GM19328 (cell line): ENCODE measurements at regions not wholly inside any gene's neighbourhood (a gene's known extent, or its start where the extent isn't known, plus 50 kb on each side); places are given as distances from the start of the nearest gene placed in this dataset.

ENCODE experiments used
- ATAC-seq: cut with Tn5 transposase; IDR thresholded peaks from one replicate; pipeline ENCODE4 v1.9.1; 2021; ENCODE audit warnings: mild to moderate bottlenecking, moderate library complexity; ENCODE audit not compliant: unreplicated experiment

DNA sequence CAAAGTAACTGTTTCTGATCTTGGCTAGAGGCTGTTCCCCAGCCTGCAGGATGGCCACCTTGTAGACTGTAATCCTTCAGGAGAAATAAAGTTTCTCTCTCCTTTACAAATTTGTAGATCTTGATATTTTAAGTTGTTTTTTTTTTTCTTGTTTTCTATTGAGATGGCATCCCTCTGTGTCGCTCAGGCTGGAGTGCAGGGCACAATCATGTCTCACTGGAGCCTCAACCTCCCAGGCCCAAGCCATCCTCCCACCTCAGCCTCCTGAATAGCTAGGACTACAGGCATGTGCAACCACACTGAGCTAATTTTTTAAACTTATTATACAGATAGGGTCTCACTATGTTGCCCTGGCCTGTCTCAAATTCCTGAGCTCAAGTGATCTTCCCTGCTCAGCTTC is 389.8 kb upstream of the LRRC4C start:
- ATAC-seq = no peak

DNA sequence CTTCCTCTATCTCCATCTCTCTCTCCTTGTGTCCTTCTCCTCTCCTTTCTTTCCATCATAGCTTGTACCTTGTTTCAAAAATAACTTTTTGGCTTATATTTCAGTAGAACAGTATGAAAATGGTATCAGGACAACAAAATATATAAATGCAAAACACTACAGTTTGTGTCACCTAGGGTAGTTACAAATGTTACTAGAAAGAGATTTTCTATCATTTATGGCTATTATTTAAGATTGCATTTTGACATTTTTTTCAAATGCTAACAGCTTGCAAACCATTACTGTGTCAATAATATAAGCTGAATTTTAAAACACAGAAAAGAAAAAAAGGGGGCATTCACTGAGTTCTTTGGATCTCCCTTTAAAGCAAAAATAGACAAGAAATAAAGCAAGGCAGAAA is 392.3 kb upstream of the LRRC4C start:
- no peak for ATAC-seq

DNA sequence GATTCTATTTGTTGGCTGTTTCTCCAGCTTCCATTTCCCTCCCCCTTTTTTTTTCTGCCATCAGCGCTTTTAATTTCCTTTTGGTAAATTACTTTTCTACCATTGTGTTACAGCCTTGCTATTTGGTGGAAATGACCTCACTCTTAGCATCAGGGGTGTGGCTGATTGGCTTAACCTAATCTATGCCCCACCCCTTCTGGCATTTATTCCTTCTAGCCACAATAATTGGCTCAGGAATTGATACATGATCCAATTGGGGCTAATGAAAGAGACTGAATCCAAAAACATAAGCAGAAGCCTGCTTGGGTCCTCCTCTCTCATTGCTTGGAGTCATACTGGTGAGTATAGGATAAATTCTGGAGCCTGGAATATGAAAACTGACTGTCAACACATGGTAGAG is 402.4 kb upstream of the LRRC4C start:
- no peak for ATAC-seq

DNA sequence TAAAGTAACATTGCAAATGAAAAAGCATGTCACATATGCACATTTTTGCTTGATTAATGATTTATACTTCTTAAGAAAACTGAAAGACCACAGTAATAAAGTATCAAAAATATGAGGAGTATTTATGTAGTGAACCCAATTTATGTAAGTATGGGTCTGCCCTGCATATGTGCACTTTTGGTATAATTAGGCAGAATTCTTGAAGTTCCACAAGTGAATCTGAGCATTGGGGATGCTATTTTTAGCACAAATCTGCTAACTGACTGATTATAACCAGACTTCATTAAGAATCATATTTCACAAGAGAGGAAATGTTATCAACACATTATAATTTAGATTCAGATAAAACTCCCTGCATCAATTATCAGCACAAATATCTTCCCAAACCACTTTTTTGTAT is 407.1 kb upstream of the LRRC4C start:
- no peak for ATAC-seq

DNA sequence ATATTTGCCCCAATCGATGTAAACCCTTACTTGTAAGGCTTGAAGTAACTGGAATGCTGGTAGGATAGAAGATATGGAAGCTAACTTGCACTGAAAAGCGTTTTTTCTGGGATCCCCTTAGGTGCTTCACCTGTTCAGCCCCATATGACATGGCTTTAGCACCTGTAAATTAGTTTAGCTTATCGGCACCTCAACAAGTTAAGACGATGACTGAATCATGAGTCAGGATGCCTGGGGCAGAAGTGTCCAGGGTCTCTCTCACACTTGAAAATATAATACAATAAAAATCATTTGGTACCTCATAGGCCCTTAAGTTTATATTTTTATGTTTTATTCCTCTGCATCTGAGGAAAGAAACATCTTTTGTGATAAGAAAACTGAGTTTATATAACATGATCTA is 409.2 kb upstream of the LRRC4C start:
- no peak for ATAC-seq

DNA sequence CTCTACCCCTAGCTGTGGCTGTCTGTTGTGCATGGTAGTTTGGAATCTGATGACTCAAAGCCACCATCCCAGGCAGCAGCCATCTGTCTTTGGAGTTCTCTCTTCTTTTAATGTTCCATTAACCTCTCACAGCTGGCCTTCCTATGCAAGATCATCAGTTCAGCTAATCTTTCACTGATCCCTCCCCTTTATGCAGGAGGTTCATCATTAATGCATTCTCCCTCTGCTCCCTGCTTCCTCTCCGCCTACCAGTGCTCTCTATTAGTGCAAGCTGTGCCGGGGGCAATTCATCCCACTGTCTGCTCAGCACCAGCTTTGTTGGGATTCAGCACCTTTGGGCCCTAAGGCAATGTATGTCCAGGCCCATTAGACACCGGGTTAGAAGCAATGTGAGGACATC is 413.0 kb upstream of the LRRC4C start:
- no peak for ATAC-seq

DNA sequence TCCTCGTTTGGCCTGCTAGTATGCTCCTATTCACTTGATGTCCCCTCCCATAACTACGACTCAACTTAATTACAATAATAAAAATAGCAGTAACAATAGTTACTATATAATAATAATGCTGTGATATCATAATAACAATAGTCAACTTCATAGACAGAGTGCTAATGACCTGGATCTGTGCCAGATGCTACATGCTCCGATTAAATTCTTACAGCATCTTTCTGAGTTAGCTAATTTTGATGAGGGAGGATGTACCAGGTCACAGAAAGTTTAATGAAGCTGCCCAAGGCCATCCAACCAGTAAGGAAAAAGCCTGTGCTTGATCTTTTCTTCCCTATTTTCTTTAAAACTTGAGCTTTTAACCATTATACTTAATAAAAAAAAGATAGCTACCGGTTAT is 413.4 kb upstream of the LRRC4C start:
- ATAC-seq = no peak

DNA sequence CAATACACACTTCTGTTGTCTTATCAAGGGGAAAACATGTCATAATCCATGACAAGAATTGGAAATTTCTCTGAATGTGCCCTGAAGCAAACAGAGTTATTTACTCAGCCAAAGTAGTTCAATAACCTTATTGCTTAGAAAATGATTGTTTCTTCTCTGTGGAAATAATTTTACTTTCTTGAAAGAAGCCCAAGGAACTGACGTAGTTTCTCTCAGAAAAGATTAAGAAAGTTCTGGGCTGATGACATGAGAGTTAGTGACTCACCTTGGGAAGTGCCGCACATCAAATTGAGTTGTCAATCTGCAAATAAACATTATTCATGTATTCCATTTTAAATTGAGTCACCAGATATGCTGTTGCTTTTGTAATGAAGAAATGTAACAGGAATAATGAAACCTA is 418.6 kb upstream of the LRRC4C start:
- no peak for ATAC-seq

DNA sequence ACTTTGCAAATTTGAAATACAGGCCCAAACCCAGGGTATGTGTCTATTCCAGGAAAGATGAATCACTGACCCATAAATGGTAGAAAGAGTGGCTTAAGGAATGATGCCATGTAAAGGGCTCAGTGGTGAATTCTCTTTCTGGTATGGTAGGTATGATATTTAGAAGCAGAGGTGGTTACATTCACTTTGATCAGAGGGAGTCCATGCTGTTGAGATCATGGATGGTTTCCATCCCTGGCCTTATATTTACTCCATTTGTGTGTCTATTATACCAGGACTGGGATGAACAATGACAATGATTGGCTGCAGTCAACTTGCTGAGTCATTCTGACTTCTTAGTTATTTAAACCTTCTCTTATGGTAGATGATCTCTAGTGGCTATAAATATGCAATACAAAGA is 419.8 kb upstream of the LRRC4C start:
- no peak for ATAC-seq

DNA sequence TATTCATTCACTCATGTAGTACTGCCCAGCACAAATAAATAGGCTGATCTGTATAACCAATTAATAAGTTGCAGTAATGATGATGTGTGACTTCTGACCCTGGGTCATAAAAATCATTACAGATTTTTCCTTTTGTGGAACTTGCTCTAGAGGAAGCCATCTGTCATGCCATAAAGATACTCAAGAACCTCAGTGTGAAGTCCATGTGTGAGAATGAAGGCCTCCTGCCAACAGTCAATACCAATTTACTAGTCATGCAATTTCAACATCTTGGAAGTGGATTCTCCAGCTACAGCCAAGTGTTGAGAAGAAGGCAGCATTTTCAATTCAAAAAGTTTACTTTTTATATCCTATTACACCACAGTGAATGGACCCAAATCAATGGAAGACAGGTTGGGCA is 435.6 kb upstream of the LRRC4C start:
- ATAC-seq = no peak

DNA sequence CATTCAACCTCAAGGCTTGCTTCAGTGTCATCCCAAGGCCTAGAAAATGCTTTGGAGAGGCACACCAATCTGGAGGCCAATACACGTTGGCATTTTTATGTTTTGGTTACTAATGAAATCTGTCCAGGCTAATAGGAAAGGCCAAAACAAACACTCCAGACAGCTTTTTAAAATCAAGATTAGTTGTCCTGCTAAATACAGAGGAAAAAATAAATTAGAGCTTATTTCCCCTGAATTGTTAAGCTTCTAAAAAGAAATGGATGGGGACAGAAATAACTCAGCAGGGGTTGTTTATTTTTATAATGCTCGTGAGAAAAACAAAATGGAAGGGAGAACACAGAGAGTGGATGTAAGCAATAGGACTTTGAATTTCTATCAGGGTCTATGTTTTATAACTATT is 438.5 kb upstream of the LRRC4C start:
- ATAC-seq = no peak

DNA sequence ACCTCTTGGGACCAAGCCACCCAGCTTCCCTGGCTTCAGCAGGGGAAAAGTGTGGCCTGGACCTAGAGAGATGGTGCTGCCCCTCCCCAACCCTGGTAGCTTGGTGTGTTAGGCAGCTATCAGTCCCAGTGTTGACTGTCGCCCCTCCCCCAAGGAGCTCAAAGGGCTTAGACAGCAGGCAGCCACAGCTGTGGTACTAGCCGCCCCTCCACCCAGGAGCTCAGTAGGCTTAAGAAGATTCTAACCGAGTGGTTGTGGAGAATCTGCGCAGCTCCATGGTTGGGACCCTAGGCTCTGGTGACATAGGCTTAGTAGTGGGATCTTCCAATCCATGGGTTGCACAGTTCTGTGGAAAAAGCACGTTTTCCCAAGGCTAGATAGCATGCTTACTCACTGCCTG is 458.4 kb upstream of the LRRC4C start:
- no peak for ATAC-seq

DNA sequence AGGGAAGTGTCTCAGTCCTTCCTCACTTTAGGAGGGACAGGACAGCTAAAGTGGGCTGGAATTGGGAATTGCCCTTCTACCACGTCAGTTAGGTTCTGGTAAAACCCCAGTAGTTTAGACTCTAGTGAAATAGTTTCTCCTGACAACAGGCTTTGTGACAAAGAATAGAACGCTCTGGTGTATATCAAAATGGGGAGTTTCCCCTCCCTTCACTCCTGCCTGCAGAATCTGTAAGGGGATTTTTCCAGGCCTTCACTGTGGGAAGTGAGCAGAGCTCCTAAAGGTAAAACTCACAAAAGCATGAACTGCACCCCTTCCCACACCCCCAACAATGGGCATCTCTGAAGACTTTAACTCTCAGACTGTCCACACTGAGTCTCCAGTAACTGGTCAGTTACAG is 460.9 kb upstream of the LRRC4C start:
- ATAC-seq = no peak

DNA sequence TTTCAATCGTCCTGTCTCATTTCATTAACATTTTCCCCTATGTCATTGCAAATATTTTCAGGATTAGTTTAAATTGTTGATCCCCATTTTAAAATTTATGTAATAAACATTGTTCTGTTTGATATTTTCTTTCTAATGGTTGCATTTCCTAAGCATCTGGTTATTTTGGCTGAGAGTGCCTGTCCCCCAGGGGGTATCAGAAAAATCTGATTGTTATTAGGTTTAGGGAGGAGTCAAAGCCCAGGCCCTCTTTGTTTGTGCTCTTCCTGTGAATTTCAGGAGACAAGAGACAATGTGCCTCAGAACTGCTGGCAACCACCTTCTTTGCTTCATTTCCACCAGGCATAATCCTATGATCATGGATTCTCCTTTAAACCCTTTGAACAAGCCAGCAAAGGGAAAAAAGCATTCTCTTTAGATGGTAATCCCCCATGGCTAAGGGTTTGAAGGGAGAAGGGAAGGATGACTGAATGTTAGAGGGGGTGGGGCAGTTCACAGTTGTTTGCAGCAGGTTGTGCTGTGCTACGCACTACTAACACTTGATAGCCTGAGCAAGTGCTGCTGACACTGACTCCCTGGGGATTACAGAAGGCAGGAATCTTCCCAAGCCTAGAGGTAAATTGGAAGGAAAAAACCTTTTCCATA is 462.4 kb upstream of the LRRC4C start:
- ATAC-seq = no peak

DNA sequence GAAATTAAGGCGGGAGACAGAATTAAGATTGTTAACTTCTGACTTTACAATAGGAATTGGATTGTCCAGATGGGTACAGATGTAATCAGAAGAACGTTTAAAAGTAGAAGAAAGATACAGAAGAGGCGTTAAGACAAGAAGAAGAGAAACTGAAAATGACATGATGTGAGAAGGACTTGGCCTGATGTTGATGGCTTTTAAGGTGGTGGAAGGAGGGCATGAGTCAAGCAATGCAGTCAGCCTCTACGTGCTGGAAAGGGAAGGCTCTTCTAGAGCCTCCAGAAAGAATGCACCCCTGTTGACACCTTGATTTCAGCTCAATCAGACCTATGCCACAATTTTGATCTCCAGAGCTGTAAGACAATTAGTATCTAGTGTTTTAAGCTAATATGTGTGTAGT is 466.9 kb upstream of the LRRC4C start:
- ATAC-seq = no peak

DNA sequence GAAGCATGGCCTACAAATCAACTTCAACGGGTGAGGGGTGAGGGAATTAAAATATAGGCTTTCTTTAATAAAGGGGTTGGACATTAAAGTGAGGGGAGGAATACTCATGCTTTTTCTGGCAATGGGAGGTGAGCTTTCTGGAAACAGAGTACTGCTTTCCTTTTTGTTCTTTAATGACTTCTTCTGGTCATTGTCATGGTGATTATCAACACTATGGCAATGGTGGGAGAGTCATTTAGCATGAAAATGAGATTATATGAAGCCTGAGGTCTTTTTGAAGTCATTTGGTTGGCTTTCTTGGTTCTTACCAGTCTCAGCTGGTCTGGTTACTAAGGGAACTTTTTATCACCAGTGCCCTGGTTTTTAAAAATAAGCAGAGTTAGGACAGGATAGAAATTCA is 475.8 kb upstream of the LRRC4C start:
- no peak for ATAC-seq

DNA sequence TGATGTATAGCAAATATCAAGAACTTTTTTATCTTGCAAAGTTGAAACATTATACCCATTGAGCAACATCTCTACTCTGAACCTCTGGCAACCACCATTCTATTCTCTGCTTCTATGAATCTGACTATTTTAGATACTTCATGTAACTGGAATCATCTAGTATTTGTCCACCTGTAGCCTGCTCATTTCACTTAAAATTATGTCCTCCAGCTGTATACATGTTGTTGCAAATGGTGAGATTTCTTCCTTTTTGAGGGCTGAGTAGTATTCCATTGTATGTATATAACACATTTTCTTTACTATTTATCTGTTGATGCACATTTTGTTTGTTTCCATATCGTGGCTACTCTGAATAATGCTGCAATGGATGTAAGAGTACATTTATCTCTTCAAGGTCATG is 476.3 kb upstream of the LRRC4C start:
- ATAC-seq = no peak

DNA sequence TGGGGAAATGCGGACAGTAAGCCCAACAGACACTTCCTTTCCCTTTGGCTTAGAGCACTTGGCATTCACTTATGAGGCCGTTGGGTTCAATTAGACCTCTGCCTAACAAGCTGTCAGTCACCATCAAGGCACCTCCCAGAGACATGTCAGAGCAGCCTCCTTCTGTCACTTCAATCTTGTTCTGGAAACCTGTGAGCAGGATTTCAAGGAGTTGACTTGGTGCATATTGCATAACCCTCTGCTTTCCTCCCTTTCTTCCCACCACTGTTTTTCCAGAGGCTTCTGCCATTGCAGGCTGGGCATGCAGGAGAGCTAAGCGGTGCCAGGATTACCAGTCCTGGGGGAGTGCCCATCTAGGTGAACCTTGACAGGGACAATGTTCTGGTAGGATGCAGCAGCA is 484.2 kb upstream of the LRRC4C start:
- no peak for ATAC-seq

DNA sequence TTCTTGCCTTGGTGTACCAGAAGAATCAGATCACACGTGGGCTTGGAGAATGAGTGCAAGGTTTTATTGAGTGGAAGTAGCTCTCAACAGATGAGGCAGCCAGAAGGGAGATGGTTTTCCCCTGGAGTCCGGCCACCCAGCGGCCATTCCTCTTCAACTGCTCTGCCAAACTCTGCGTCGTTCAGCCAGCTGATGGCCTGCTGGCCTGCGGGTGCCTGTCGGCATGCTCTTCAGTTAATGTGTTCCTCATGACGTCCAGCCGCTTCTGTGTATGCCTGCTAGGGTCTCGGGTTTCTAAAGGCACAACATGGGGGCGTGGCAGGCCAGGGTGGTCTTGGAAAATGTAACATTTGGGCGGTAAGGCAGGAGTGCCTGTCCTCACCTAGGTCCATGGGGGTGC is 487.9 kb upstream of the LRRC4C start:
- no peak for ATAC-seq

DNA sequence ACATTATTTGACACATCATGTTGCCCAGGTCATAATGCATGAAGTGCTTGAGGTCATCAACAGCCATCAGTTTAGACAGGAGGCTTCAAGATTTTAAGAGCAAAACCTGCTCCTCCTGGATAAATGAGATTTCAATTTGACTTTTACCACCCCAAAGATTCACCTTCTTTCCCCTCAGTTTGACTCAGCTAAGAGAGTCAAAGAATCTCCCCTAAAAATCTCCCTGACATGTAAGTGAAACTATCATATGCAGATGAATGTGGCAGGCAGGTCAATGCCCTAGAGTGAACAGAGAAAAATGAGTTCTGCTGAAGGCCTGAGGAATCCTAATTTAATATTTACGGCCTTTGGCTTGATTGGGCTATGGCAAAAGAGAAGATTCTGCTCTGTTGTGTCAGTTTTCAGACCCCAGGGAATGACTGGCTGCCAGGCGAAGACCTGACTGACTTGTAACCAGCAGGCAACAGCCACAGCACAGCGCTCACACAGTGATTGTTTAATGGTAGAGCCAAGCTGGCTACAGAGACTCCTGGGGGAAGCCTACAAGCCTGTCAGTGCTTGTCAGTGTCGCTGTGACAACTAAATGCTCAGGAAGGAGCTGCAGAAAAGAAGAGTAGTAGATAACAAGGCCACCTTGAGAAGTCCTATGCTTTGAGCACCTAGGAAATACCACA is 491.2 kb upstream of the LRRC4C start:
- no peak for ATAC-seq

DNA sequence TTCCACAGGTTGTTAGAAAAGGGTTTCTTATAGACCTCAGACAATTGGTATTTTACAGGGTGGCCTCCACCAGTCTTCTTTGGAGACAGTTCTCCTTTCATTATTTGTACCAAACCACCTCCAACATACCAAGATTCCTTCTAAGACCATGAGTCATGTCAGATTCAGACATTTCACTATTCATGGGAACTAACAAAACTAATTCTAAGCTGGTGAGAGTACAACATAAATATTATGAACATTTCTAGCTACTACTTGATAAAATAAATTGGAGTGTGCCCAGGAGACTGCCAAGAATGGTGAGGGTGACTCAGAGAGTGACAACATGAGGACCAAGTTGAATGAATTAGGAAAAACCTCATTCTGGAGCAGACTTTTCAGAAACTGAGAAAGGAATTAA is 494.6 kb upstream of the LRRC4C start:
- no peak for ATAC-seq

DNA sequence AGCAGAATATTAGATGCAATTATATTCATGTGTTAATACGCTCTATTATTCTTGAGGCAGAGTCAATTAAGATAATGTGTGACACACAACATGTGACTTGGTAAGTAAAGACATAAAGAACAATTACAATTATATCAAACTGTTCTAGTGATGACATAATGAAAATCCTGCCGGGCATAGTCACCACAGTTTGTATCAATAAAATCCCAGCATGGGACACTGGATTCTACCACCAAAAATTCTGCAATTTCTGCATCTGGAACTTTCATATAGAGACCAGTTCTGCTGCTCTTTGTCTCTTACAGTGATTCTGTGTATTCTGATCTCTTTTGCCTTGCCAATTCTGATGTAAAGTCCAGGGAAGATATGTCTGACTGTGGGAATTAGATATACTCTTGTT is 495.6 kb upstream of the LRRC4C start:
- no peak for ATAC-seq
